HEK293T (cell line): ENCODE measurements at regions not wholly inside any gene's neighbourhood (a gene's known extent, or its start where the extent isn't known, plus 50 kb on each side); places are given as distances from the start of the nearest gene placed in this dataset.

Source experiments
- CTCF ChIA-PET: fragments of 350-600 bp; formaldehyde crosslinking; extraction: SDS; loops from one replicate; lab custom pipeline; 2021; ENCODE audit warnings: antibody characterized with exemption, inconsistent platforms; lab: Yijun Ruan, JAX
- POLR2A ChIA-PET: fragments of 350-600 bp; formaldehyde crosslinking; extraction: SDS; loops from one replicate; lab custom pipeline; 2020; ENCODE audit warnings: antibody characterized with exemption, inconsistent platforms; lab: Yijun Ruan, JAX
- DNase-seq: peaks from one replicate; pipeline ENCODE4 v3.0.0; 2012; ENCODE audit warnings: mixed read lengths; ENCODE audit errors: extremely low spot score
- ARNT ChIP-seq: fragments of 450-650 bp; IDR thresholded peaks from 2 replicates; pipeline ENCODE4 v1.6.1; 2017; ENCODE audit warnings: mild to moderate bottlenecking
- BHLHE40 ChIP-seq: fragments of 450-650 bp; IDR thresholded peaks from 2 replicates; pipeline ENCODE4 v1.6.1; 2016; ENCODE audit warnings: mild to moderate bottlenecking, moderate library complexity, borderline replicate concordance
- CTBP1 ChIP-seq: fragments of 450-650 bp; IDR thresholded peaks from 2 replicates; pipeline ENCODE4 v1.6.1; 2016; ENCODE audit warnings: borderline replicate concordance
- ELF4 ChIP-seq: fragments of 450-650 bp; IDR thresholded peaks from 2 replicates; pipeline ENCODE4 v1.6.1; 2017; ENCODE audit warnings: antibody characterized with exemption
- FOXA1 ChIP-seq: fragments of 450-650 bp; IDR thresholded peaks from 2 replicates; pipeline ENCODE4 v1.6.1; 2016; ENCODE audit warnings: mild to moderate bottlenecking
- FOXK2 ChIP-seq: fragments of 450-650 bp; IDR thresholded peaks from 2 replicates; pipeline ENCODE4 v1.6.1; 2016; ENCODE audit warnings: mild to moderate bottlenecking
- FOXM1 ChIP-seq: fragments of 450-650 bp; IDR thresholded peaks from 2 replicates; pipeline ENCODE4 v1.6.1; 2017; ENCODE audit warnings: mild to moderate bottlenecking, borderline replicate concordance
- HDGF ChIP-seq: fragments of 450-650 bp; IDR thresholded peaks from 2 replicates; pipeline ENCODE4 v1.6.1; 2017; ENCODE audit warnings: antibody characterized with exemption, borderline replicate concordance
- L3MBTL2 ChIP-seq: fragments of 450-650 bp; conservative IDR thresholded peaks from 2 replicates; pipeline ENCODE4 v1.6.1; 2016; ENCODE audit warnings: mild to moderate bottlenecking
- LEF1 ChIP-seq: fragments of 450-650 bp; IDR thresholded peaks from 2 replicates; pipeline ENCODE4 v1.6.1; 2017; ENCODE audit warnings: mild to moderate bottlenecking, borderline replicate concordance
- NFRKB ChIP-seq: fragments of 450-650 bp; IDR thresholded peaks from 2 replicates; pipeline ENCODE4 v1.6.1; 2016; ENCODE audit warnings: mild to moderate bottlenecking, moderate library complexity
- PKNOX1 ChIP-seq: fragments of 450-650 bp; IDR thresholded peaks from 2 replicates; pipeline ENCODE4 v1.6.1; 2016
- SP1 ChIP-seq: fragments of 450-650 bp; IDR thresholded peaks from 2 replicates; pipeline ENCODE4 v1.6.1; 2017
- SUZ12 ChIP-seq: fragments of 450-650 bp; IDR thresholded peaks from 2 replicates; pipeline ENCODE4 v1.6.1; 2016; ENCODE audit warnings: mild to moderate bottlenecking
- TARDBP ChIP-seq: fragments of 450-650 bp; IDR thresholded peaks from 2 replicates; pipeline ENCODE4 v1.6.1; 2016
- ZNF384 ChIP-seq: fragments of 450-650 bp; IDR thresholded peaks from 2 replicates; pipeline ENCODE4 v1.6.1; 2016

GRCh38 chr14:58730792-58731464 is 93.2 kb downstream of the DACT1 start:
- CTCF ChIA-PET, result no interaction called here
- POLR2A ChIA-PET, result no interaction called here
- DNase-seq, result no peak
- no peak for TF ChIP-seq L3MBTL2

- no peak for DNase-seq
- CTCF ChIA-PET, result no interaction called here
- POLR2A ChIA-PET, result no interaction called here
- no peak for TF ChIP-seq ZNF384
- no peak for TF ChIP-seq CTBP1
- no peak for TF ChIP-seq FOXA1
- TF ChIP-seq NFRKB, result no peak
Observed at GRCh38 chr14:58731465-58732293, 93.9 kb downstream of the DACT1 start.

DNA sequence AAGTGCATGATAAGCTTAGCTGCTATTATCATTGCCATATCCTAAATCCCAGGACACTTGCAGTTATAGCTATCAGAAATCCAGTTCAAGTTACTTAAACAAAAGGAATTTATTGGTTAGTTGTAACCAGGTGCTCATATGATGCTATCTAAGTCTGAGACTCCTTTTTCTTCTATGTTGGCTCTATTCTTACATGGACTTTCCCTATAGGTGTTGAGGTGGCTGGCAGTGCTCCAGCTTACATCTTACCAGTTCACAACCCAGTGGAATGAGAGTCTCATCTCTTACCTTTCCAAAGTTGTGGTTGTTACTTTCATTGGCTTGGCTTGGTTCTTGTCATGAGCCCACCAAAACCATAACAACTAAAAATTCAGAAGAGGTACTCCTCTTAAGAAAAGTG is 94.6 kb downstream of the DACT1 start:
- no peak for DNase-seq
- POLR2A ChIA-PET, result no interaction called here
- TF ChIP-seq FOXM1, result no peak
- no peak for TF ChIP-seq FOXK2
- TF ChIP-seq ZNF384, result no peak
- TF ChIP-seq TARDBP, result no peak
- no peak for TF ChIP-seq FOXA1
- TF ChIP-seq SUZ12, result no peak
- no peak for TF ChIP-seq ELF4
- no peak for TF ChIP-seq HDGF
- no peak for TF ChIP-seq BHLHE40
- no peak for TF ChIP-seq ARNT
- no peak for TF ChIP-seq LEF1
- no peak for TF ChIP-seq NFRKB
- CTCF ChIA-PET, result no interaction called here

GRCh38 chr14:58733451-58734208 is 95.9 kb downstream of the DACT1 start:
- no peak for TF ChIP-seq ZNF384
- TF ChIP-seq FOXM1, result no peak
- no peak for TF ChIP-seq PKNOX1
- CTCF ChIA-PET, result no interaction called here
- POLR2A ChIA-PET, result no interaction called here
- no peak for DNase-seq

DNA sequence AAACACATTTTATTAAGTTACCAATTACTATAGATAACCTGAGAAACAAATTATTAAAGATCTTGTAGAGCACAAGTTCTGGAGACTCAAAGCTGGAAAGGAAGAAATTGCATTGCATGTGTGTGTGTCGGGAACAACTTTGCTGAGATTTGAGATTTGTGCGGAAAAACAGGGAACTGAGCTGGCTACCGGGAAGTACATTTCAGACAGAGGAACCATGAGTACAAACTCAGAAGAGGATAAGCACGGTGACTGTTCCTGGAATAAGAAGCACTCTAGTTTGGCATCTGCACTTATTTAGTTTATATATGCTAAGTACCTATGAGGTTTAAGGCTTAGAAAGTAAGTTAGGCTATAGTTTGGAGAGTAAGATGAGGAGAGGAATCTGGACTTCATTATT is 97.8 kb downstream of the DACT1 start:
- TF ChIP-seq ELF4 (no peak), ARNT (no peak), TARDBP (no peak), FOXA1 (no peak), PKNOX1 (no peak), SUZ12 (no peak), FOXM1 (no peak), BHLHE40 (no peak), L3MBTL2 (no peak), LEF1 (no peak), CTBP1 (no peak), FOXK2 (no peak), NFRKB (no peak), HDGF (no peak), ZNF384 (no peak), SP1 (no peak)
- DNase-seq, result no peak
- ChIA-PET POLR2A (no interaction called here), CTCF (no interaction called here)

DNA sequence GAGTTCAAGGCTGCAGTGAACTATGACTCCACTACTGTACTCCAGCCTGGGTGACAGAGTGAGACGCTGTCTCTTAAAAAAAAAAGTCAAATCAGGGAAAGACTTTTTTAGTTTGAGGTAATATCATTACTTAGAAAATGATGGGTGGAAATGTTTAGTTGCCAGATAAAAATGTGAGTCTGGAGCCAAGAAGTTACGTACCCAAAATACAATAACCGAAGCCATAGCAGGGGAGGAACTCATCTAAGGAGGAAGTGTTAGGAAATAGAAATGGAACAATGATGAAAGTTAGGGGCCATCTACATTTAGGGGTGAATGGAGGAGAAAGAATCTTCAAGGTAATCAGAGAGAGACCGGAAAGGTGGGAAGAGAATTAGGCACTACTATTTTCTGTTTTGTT is 98.8 kb downstream of the DACT1 start:
- no peak for DNase-seq
- POLR2A ChIA-PET, result no interaction called here
- no peak for TF ChIP-seq L3MBTL2
- no peak for TF ChIP-seq TARDBP
- TF ChIP-seq NFRKB, result no peak
- TF ChIP-seq FOXK2, result no peak
- TF ChIP-seq BHLHE40, result no peak
- no peak for TF ChIP-seq LEF1
- TF ChIP-seq PKNOX1, result no peak
- no peak for TF ChIP-seq HDGF
- no peak for TF ChIP-seq ELF4
- TF ChIP-seq FOXM1, result no peak
- no peak for TF ChIP-seq SUZ12
- no peak for TF ChIP-seq SP1
- CTCF ChIA-PET, result no interaction called here
